GM12872 (cell line): ENCODE measurements at regions not wholly inside any gene's neighbourhood (a gene's known extent, or its start where the extent isn't known, plus 50 kb on each side); places are given as distances from the start of the nearest gene placed in this dataset.
A peak's percentile ranks its signal among the peaks of the same experiment; 100 is the strongest.

Experiments
- TF ChIP-seq, protein P1 (sequence below): IDR thresholded peaks from 3 replicates; pipeline ENCODE4 v1.5.1; 2011; ENCODE audit warnings: low read depth, mild to moderate bottlenecking, low read length, moderate library complexity; ENCODE audit not compliant: insufficient read depth

DNA sequence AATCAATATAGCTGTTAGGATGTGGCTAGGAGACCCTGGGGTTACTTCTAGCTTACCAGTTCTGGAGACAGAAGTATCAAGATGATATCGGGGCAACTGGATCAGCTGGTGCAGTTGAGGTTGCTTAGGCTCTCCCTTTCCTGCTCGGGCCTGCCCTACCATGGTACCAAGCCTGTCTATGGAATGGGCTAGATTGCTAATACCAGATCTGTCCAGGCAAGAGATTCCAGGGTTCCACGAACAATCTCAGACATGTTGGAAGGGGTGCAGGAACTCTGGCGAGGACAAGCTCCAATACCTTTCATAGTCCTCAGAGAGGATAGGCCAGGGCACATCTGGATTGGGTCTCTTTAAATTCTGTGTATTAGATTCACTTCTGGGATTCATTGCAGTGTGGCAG, 53.8 kb downstream of the ADM start:
- TF ChIP-seq, protein P1, sequence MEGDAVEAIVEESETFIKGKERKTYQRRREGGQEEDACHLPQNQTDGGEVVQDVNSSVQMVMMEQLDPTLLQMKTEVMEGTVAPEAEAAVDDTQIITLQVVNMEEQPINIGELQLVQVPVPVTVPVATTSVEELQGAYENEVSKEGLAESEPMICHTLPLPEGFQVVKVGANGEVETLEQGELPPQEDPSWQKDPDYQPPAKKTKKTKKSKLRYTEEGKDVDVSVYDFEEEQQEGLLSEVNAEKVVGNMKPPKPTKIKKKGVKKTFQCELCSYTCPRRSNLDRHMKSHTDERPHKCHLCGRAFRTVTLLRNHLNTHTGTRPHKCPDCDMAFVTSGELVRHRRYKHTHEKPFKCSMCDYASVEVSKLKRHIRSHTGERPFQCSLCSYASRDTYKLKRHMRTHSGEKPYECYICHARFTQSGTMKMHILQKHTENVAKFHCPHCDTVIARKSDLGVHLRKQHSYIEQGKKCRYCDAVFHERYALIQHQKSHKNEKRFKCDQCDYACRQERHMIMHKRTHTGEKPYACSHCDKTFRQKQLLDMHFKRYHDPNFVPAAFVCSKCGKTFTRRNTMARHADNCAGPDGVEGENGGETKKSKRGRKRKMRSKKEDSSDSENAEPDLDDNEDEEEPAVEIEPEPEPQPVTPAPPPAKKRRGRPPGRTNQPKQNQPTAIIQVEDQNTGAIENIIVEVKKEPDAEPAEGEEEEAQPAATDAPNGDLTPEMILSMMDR: no peak

DNA sequence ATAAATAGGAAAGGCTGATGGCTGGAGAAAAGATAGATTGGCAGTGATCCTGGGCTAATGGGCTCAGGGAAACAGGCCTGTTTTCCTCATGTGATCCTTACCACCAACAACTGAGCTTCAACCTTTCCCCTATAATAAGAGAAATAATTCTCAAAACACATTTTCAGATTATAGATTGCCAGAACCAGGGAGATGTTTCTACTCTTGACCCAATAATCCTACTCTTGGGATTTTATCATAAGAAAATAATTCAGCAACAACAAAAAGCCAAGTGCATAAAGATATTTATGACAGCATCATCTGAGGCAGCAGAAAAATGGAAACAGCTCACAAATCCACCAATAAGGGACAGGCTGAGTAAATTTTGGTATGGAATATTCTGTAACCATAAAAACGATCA, 54.3 kb downstream of the ADM start:
- TF ChIP-seq, protein P1: no peak

DNA sequence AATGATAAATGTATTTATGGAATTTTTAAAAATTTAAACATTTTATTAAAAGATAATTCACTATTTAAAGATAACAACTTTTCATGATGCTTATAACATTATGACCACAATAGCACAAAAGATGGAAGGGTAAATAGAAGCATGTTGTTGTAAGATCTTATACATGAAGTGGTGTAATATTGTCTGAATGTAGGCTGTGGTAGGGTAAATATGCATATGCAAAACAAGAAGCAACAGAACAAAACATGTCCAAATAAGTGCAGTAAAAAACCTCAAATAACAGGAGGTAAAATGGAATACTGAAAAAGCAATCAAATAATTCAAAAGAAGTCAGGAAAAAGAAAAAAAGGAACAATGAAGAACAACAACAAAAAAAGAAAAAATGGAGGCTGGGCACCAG, 56.0 kb downstream of the ADM start:
- TF ChIP-seq, protein P1: no peak

DNA sequence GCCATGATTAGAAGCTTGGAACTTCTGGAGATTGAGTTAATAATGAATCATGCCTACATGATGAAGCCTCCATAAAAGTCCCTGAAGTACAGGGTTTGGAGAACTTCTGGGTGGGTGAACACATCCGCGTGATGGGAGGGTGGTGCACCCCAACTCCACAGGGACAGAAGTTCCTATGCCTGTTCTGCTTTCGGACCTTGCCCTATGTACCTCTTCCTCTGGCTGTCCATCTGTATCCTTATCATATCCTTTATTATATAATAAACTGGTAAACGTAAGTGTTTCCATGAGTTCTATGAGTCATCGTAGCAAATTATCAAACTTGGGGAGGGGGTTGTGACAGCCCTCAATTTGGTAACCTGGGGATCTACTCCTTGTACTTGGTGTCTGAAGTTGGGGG, 60.2 kb downstream of the ADM start:
- TF ChIP-seq, protein P1: no peak

DNA sequence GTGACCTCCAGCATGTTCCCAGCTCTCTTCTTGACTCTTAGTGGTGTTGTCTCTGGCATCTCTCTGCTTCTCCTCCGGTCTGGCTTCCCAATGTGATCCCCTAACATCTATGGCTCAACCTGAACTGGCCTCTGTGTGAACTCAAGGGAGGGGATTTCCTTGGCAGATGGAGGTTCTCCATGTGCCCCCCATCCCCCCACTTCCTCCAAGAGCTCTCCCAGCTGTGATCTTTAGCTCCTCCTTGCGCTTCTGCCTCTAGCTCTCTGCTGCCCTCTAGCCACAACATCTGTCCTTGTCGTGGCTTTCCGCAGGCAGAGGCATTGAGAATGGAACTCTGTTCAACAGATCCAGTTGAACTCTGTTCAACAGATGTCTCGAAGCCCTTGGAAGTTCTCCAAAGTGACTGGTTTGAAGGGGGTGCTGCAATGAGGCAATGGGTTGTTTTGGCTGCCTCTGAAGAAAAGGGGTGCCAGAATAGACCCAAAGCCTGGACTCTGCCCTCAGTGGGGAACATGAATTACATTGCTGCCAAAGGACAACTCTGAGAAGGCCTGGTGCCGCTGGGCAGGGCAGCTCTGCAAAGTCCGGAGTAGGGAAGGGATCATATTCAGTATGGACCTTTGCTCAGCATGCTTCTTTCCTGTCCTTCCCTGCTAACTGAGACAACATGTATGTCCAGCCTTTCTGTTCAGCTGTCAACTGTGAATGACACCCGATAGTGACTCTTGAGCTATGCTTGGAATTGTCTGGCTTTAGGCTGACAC, 61.9 kb downstream of the ADM start:
- TF ChIP-seq, protein P1: peak; percentile 93

DNA sequence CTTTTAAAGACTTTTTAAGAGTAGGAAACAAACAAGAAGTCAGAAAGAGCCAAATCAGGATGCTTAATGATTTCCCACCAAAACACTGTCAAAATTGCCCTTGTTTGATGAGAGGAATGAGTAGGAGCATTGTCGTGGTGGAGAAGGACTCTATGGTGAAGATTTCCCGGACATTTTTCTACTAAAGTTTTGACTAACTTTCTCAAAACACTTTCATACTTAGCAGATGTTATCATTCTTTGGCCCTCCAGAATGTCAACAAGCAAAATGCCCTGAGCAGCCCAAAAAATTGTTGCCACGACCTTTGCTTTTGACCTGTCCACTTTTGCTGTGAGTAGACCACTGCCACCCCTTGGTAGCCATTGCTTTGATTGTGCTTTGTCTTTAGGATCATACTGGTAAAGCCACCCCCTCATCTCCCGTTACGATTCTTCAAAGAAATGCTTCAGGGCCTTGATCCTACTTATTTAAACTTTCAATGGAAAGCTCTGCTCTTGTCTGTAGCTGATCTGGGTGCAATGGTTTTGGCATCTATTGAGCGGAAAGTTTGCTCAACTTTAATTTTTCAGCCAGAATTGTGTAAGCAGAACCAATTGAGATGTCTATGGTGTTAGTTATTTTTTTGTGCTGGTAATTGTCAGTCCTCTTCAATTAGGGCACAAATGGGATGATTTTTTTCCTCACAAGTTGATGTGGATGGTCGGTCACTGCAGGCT, 67.2 kb downstream of the ADM start:
- TF ChIP-seq, protein P1: no peak

DNA sequence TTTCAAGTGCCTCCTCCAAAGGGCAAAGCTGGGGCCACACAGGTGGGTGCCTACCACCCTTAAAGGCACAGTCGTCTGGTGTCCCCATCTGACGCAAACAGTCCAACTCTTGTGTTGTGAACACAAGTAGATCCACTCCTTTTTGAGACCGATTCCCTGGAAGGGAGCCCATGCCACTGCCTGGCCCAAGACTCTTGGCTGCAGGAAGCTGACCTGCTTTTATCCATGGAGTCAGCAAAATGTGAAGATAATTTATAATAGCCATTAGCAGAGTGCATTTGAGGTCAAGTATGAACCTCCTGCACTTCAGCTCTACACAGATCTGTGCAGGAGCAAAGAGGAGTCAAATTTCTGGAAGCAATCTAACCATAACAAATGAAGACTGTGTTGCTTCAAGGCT, 68.5 kb downstream of the ADM start:
- TF ChIP-seq, protein P1: no peak
